ENCODE measurements at regions not wholly inside any gene's neighbourhood (a gene's known extent, or its start where the extent isn't known, plus 50 kb on each side); places are given as distances from the start of the nearest gene placed in this dataset.

- TF ChIP-seq CTCF (conservative IDR thresholded peaks at IDR 0.05) = no peak
- no peak overlapping the region for H3K27ac ChIP-seq
Observed at GRCh38 chr3:30508339-30508738, 98.1 kb upstream of the TGFBR2 start.

- TF ChIP-seq CTCF (conservative IDR thresholded peaks at IDR 0.05) = no peak
- H3K27ac ChIP-seq = no peak overlapping the region
Observed at GRCh38 chr3:30510596-30510995, 95.8 kb upstream of the TGFBR2 start.

- H3K27ac ChIP-seq = no peak overlapping the region; the same call in 1 of the 2 replicates
Observed at GRCh38 chr3:30511524-30512251, 94.7 kb upstream of the TGFBR2 start.

GRCh38 chr3:30512576-30512975 lies 93.8 kb upstream of the TGFBR2 start:
- no peak for TF ChIP-seq CTCF (conservative IDR thresholded peaks at IDR 0.05)
- no peak overlapping the region for H3K27ac ChIP-seq

More at GRCh38 chr3:30511524-30512251, 94.7 kb upstream of the TGFBR2 start:
- TF ChIP-seq CTCF (conservative IDR thresholded peaks at IDR 0.05) = no peak

GRCh38 chr3:30513374-30514152 lies 92.8 kb upstream of the TGFBR2 start:
- TF ChIP-seq CTCF (conservative IDR thresholded peaks at IDR 0.05) = no peak

GRCh38 chr3:30516238-30516637 lies 90.2 kb upstream of the TGFBR2 start:
- H3K27ac ChIP-seq = peak overlapping the region; percentile 69; the same call in 1 of the 2 replicates
- TF ChIP-seq CTCF (conservative IDR thresholded peaks at IDR 0.05) = no peak

More at GRCh38 chr3:30513374-30514152, 92.8 kb upstream of the TGFBR2 start:
- H3K27ac ChIP-seq = peak overlapping the region; percentile 15; the same call in 1 of the 2 replicates

GRCh38 chr3:30518181-30518864 lies 88.1 kb upstream of the TGFBR2 start:
- peak overlapping the region; percentile 69 for H3K27ac ChIP-seq
- peak; percentile 67 for TF ChIP-seq CTCF (conservative IDR thresholded peaks at IDR 0.05)

All from VCaP (cell line).